Tibial artery (tissue), 4 donors: ENCODE measurements at regions not wholly inside any gene's neighbourhood (a gene's known extent, or its start where the extent isn't known, plus 50 kb on each side); places are given as distances from the start of the nearest gene placed in this dataset.

Experiments
- DNase-seq, 2 donors: peaks; one replicate each; pipeline ENCODE4 v3.0.0-alpha.2; 2019
- H3K27ac ChIP-seq, 2 donors: fragments of 200-600 bp; sonication (generic) in 1 of 2; 1 replicate in 1 of 2; 2 replicates in 1 of 2; pipeline ENCODE4 v1.5.1; 2018 to 2019; ENCODE audit warnings: mild to moderate bottlenecking in 1 of 2
- H3K27me3 ChIP-seq, 2 donors: fragments of 200-600 bp; sonication (generic) in 1 of 2; one replicate each; pipeline versions ENCODE4 v1.5.1 to v1.6.0; 2016 to 2019
- H3K36me3 ChIP-seq, 3 donors: fragments of 200-600 bp; sonication (generic) in 2 of 3; one replicate each; pipeline ENCODE4 v1.5.1; 2016 to 2019; ENCODE audit warnings: mild to moderate bottlenecking in 2 of 3
- H3K4me1 ChIP-seq, 4 donors: fragments of 200-600 bp; sonication (generic) in 2 of 4; 1 replicate in 3 of 4; 2 replicates in 1 of 4; pipeline ENCODE4 v1.5.1; 2016 to 2019
- H3K4me3 ChIP-seq, 2 donors: fragments of 200-600 bp; sonication (generic) in 1 of 2; 1 replicate in 1 of 2; 2 replicates in 1 of 2; pipeline ENCODE4 v1.5.1; 2018 to 2019; ENCODE audit warnings: mild to moderate bottlenecking in 2 of 2
- H3K9me3 ChIP-seq, 3 donors: fragments of 200-600 bp; sonication (generic) in 1 of 3; one replicate each; pipeline ENCODE4 v1.5.1; 2016 to 2019
- CTCF ChIP-seq, 2 experiments: fragments of 200-600 bp in 1 of 2; fragments of 450-650 bp in 1 of 2; IDR thresholded peaks; one replicate each; pipeline ENCODE4 v1.5.1; 2017 to 2019; ENCODE audit warnings: antibody characterized with exemption in 2 of 2, mild to moderate bottlenecking in 1 of 2, moderate library complexity in 1 of 2
- intact Hi-C: fragments of 100-400 bp; cut with DNase I; formaldehyde crosslinking; loops from one replicate; pipeline ENCODE4 v1.15.0; 2023; ENCODE audit warnings: low total_unique reads

DNA sequence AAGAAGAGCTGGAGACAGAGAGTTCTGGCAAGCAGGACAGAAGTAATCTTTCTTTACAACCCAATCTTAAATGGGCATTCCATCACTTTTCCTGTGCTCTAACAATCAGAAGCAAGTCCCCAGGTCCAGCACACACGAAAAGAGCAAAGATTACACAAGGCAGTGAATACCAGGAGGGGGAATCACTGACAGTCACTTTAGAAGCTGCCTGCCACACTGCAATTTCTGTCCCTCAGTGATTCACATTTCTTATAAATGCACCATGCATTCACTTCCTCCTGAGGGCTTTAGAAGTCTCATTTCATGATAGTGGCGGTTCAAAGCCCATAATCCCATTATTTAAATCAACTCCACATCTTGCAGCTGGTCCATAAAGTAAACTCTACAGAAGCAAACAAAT, 362.5 kb downstream of the POM121L12 start:
- no peaks in the 10 kb centered on the region for H3K9me3 ChIP-seq
- TF ChIP-seq CTCF (IDR thresholded peaks at IDR 0.05), result no peak

DNA sequence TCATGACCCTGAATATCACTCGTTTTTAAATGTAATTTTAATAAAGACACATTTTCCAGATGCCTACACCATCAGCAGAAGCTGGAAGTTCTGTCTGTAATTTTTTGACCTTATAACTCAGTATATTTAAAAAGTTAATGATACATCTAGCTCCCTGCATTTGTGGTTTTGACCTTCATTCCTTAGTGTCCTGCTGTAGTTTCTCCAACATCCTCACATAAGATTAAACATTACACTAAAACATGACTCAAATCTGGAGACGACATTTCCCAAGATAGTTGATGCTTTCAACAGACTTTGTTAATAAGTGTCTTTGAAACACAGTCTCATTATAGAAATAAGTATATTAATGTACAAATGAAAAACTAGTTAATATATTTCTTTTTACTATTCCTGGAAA, 363.1 kb downstream of the POM121L12 start:
- H3K9me3 ChIP-seq, result no peaks in the 10 kb centered on the region
- H3K36me3 ChIP-seq, result no peaks in the 10 kb centered on the region
- H3K4me1 ChIP-seq, result no peaks in the 10 kb centered on the region
- TF ChIP-seq CTCF (IDR thresholded peaks at IDR 0.05), result no peak
- H3K27me3 ChIP-seq, result no peaks in the 10 kb centered on the region
- intact Hi-C loops, result no loop called here
- DNase-seq, result no peak
- no peak overlapping the region for H3K4me3 ChIP-seq
- no peak overlapping the region for H3K27ac ChIP-seq

More for the DNA sequence above, 362.5 kb downstream of the POM121L12 start:
- no peak overlapping the region for H3K4me3 ChIP-seq
- no peak for DNase-seq
- no peak overlapping the region for H3K27ac ChIP-seq
- no peaks in the 10 kb centered on the region for H3K4me1 ChIP-seq
- no peaks in the 10 kb centered on the region for H3K36me3 ChIP-seq
- intact Hi-C loops, result no loop called here
- no peaks in the 10 kb centered on the region for H3K27me3 ChIP-seq

DNA sequence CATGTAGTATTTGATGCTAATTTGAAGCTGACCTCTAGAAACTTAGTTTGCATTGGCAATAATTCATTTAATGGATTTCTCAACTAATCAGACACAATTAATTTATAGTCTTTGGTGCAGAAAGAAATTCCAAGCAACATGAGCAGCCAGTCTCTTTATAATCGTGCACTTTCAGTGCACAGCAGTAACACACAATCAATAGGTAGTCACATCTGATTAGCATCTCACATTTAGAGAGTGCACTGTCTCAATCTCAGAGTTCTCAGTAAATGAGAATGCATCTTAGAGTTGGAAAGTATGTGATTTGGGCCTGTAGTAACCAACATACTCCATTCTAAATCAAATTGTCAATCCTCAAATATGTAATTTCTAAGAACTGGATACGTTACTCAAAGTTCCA, 377.6 kb downstream of the POM121L12 start:
- H3K36me3 ChIP-seq, result no peaks in the 10 kb centered on the region
- H3K27me3 ChIP-seq, result no peaks in the 10 kb centered on the region
- DNase-seq, result no peak
- no peak overlapping the region for H3K27ac ChIP-seq
- H3K9me3 ChIP-seq, result no peaks in the 10 kb centered on the region
- no peaks in the 10 kb centered on the region for H3K4me1 ChIP-seq
- no peak for TF ChIP-seq CTCF (IDR thresholded peaks at IDR 0.05)
- no peak overlapping the region for H3K4me3 ChIP-seq
- intact Hi-C loops, result no loop called here

GRCh38 chr7:53415816-53416215, 380.4 kb downstream of the POM121L12 start:
- no peaks in the 10 kb centered on the region for H3K4me1 ChIP-seq
- TF ChIP-seq CTCF (IDR thresholded peaks at IDR 0.05), result no peak
- DNase-seq, result no peak
- H3K4me3 ChIP-seq, result no peak overlapping the region
- intact Hi-C loops, result no loop called here
- no peak overlapping the region for H3K27ac ChIP-seq
- H3K36me3 ChIP-seq, result no peaks in the 10 kb centered on the region
- no peaks in the 10 kb centered on the region for H3K27me3 ChIP-seq
- no peaks in the 10 kb centered on the region for H3K9me3 ChIP-seq

DNA sequence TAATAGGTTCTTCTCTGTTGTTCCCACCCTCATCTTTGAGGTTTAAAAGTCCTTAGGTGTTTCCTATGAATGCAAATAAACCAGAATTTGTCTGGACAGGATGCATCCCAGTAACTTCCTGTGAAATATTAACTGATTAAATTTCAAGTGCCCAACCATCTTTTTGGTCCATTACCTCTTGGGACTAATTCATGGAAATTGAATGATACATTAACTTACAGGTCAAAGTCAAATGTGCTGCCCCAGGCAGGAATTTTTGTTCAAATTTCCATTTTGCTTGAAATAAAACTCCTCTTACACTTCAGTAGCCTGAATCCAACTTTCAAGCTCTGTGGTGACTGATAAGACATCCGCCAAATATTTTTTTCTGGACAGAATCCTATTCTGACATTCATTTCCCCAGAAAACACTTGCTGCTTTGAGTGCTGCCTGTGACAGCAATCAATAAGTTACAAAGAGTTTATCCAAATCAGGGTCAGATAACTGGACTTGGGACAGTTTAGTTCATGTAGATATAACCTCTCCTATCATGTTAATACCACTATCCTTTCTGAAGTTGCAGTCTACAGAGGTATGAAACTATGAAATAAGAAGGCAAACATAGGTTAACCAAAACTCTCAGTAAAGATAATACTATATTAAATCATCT, 383.5 kb downstream of the POM121L12 start:
- TF ChIP-seq CTCF (IDR thresholded peaks at IDR 0.05), result no peak
- no peak for DNase-seq
- Histone ChIP-seq H3K27ac (no peak overlapping the region), H3K27me3 (no peaks in the 10 kb centered on the region), H3K36me3 (no peaks in the 10 kb centered on the region), H3K4me1 (no peaks in the 10 kb centered on the region), H3K9me3 (no peaks in the 10 kb centered on the region), H3K4me3 (no peak overlapping the region)
- intact Hi-C loops, result no loop called here

- Histone ChIP-seq H3K27ac (no peak overlapping the region), H3K4me3 (no peak overlapping the region), H3K36me3 (no peaks in the 10 kb centered on the region), H3K4me1 (no peaks in the 10 kb centered on the region), H3K27me3 (no peaks in the 10 kb centered on the region), H3K9me3 (no peaks in the 10 kb centered on the region)
- no peak for TF ChIP-seq CTCF (IDR thresholded peaks at IDR 0.05)
- intact Hi-C loops, result no loop called here
- no peak for DNase-seq
Observed at GRCh38 chr7:53420550-53420949, 385.1 kb downstream of the POM121L12 start.
